Fibroblast of lung (primary cell): ENCODE measurements at regions not wholly inside any gene's neighbourhood (a gene's known extent, or its start where the extent isn't known, plus 50 kb on each side); places are given as distances from the start of the nearest gene placed in this dataset.

ENCODE experiments used
- CTCF ChIP-seq, 2 donors: IDR thresholded peaks in 1 of 2; conservative IDR thresholded peaks in 1 of 2; 1 replicate in 1 of 2; 2 replicates in 1 of 2; pipeline ENCODE4 v1.5.1; 2011 to 2012; ENCODE audit warnings: low read length in 2 of 2, control low read depth in 1 of 2, inconsistent platforms in 1 of 2, low read depth in 1 of 2, mild to moderate bottlenecking in 1 of 2
- EZH2 ChIP-seq: IDR thresholded peaks from 2 replicates; pipeline ENCODE4 v1.5.1; 2012; ENCODE audit warnings: low read length, control low read depth, mild to moderate bottlenecking; ENCODE audit errors: missing control alignments

GRCh38 chr5:173831196-173831914 lies 56.8 kb upstream of the CPEB4 start:
- TF ChIP-seq CTCF (conservative IDR thresholded peaks at IDR 0.05 in 1 of 2, IDR thresholded peaks at IDR 0.05 in 1 of 2; ENCODE audit: low read depth in 1 of 2, low read length in 2 of 2) = no peak
- TF ChIP-seq EZH2 = no peak
